SU-DHL-6 (cell line): ENCODE measurements at regions not wholly inside any gene's neighbourhood (a gene's known extent, or its start where the extent isn't known, plus 50 kb on each side); places are given as distances from the start of the nearest gene placed in this dataset.

Experiments used
- CTCF ChIP-seq: fragments of 200-600 bp; sonication (generic); IDR thresholded peaks from one replicate; pipeline ENCODE4 v1.5.1; 2017; ENCODE audit warnings: antibody characterized with exemption, mild to moderate bottlenecking, low read length, moderate library complexity; ENCODE audit not compliant: insufficient read depth, poor library complexity, severe bottlenecking
- EZH2phosphoT487 ChIP-seq: fragments of 200-600 bp; sonication (generic), shearing (Covaris generic); conservative IDR thresholded peaks from 2 replicates; pipeline ENCODE4 v1.6.1; 2018; ENCODE audit warnings: mild to moderate bottlenecking, antibody characterized with exemption, low read length, moderate library complexity, mixed read lengths

GRCh38 chr6:67210450-67210849 lies 1424.6 kb upstream of the ADGRB3 start:
- TF ChIP-seq CTCF (no peak), EZH2phosphoT487 (no peak)
